MM.1S (cell line): ENCODE measurements at regions not wholly inside any gene's neighbourhood (a gene's known extent, or its start where the extent isn't known, plus 50 kb on each side); places are given as distances from the start of the nearest gene placed in this dataset.

Source experiments
- EZH2 ChIP-seq: fragments of 300-600 bp; sonication (generic); optimal IDR thresholded peaks from 2 replicates; pipeline ENCODE3; 2017; ENCODE audit warnings: low read depth, mild to moderate bottlenecking, antibody characterized with exemption, low read length, mixed read lengths
- EZH2phosphoT487 ChIP-seq: fragments of 300-600 bp; sonication (generic); IDR thresholded peaks from 2 replicates; pipeline ENCODE4 v1.6.1; 2018; ENCODE audit warnings: antibody characterized with exemption, low read length
- TF ChIP-seq, protein P1 (sequence below): fragments of 300-600 bp; sonication (generic); IDR thresholded peaks from 2 replicates; pipeline ENCODE4 v1.5.1; 2016; ENCODE audit warnings: antibody characterized with exemption, low read length, mixed read lengths

DNA sequence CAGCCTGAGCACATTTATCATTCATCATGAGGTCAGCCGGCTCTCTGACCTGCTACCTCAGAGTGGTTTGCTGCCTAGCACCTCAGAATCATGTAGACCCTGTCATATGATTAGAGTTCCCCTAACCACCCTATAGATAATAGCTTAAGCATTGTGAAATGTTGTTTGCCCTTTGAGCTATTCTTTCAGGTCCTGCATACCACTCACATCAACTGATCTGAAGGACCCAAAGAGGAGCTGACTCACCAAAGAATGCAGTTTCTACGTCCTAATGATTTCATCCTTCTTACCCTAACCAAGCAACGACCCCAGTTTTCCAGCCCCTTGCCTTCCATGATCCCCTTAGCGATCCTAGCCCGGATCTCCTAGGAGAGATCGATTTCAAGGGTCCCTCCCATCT, 527.9 kb downstream of the SOX5 start:
- TF ChIP-seq, protein P1, sequence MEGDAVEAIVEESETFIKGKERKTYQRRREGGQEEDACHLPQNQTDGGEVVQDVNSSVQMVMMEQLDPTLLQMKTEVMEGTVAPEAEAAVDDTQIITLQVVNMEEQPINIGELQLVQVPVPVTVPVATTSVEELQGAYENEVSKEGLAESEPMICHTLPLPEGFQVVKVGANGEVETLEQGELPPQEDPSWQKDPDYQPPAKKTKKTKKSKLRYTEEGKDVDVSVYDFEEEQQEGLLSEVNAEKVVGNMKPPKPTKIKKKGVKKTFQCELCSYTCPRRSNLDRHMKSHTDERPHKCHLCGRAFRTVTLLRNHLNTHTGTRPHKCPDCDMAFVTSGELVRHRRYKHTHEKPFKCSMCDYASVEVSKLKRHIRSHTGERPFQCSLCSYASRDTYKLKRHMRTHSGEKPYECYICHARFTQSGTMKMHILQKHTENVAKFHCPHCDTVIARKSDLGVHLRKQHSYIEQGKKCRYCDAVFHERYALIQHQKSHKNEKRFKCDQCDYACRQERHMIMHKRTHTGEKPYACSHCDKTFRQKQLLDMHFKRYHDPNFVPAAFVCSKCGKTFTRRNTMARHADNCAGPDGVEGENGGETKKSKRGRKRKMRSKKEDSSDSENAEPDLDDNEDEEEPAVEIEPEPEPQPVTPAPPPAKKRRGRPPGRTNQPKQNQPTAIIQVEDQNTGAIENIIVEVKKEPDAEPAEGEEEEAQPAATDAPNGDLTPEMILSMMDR: no peak
- TF ChIP-seq EZH2 (no peak), EZH2phosphoT487 (no peak)
